ENCODE measurements at regions not wholly inside any gene's neighbourhood (a gene's known extent, or its start where the extent isn't known, plus 50 kb on each side); places are given as distances from the start of the nearest gene placed in this dataset.
"Not testable (repeated sequence)": the region's sequence is repeated elsewhere in the genome, so short reads cannot be mapped to it uniquely, and the experiment has no call there.

DNA sequence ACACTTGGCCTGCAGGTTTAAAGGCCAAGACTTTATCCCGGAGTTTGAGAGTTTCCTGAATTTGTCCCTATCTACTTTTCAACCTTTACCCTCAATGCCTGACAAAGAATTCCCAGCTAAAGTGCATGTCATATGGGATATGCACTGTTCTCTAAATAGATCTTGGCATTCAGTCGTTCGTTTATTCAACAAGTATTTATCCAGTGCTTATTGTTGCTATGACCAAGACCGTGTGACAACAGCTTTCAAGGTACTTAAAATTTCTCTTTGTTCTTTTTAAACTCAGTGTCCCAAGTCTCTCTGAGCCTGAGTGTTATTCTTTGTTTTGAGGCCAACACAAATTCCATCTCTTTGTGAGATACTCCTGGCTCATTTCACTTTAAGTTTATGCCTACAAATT, 133.4 kb downstream of the RGPD3 start:
- no peak overlapping the region for H3K27ac Mint-ChIP-seq (ENCODE audit: unreplicated experiment)
- no peak overlapping the region for H3K4me3 Mint-ChIP-seq (ENCODE audit: unreplicated experiment)
- DNase-seq (ENCODE audit: low spot score), result no peak
- H3K36me3 Mint-ChIP-seq (ENCODE audit: low read depth, unreplicated experiment), result no peaks in the 10 kb centered on the region
- peaks cover 3% of the 10 kb centered on the region for H3K4me1 Mint-ChIP-seq (ENCODE audit: unreplicated experiment)
- TF ChIP-seq, protein P1, sequence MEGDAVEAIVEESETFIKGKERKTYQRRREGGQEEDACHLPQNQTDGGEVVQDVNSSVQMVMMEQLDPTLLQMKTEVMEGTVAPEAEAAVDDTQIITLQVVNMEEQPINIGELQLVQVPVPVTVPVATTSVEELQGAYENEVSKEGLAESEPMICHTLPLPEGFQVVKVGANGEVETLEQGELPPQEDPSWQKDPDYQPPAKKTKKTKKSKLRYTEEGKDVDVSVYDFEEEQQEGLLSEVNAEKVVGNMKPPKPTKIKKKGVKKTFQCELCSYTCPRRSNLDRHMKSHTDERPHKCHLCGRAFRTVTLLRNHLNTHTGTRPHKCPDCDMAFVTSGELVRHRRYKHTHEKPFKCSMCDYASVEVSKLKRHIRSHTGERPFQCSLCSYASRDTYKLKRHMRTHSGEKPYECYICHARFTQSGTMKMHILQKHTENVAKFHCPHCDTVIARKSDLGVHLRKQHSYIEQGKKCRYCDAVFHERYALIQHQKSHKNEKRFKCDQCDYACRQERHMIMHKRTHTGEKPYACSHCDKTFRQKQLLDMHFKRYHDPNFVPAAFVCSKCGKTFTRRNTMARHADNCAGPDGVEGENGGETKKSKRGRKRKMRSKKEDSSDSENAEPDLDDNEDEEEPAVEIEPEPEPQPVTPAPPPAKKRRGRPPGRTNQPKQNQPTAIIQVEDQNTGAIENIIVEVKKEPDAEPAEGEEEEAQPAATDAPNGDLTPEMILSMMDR (IDR thresholded peaks at IDR 0.05; ENCODE audit: unreplicated experiment), result no peak
- H3K27me3 Mint-ChIP-seq (ENCODE audit: unreplicated experiment), result no peaks in the 10 kb centered on the region
- no peaks in the 10 kb centered on the region for H3K9me3 Mint-ChIP-seq (ENCODE audit: unreplicated experiment)

DNA sequence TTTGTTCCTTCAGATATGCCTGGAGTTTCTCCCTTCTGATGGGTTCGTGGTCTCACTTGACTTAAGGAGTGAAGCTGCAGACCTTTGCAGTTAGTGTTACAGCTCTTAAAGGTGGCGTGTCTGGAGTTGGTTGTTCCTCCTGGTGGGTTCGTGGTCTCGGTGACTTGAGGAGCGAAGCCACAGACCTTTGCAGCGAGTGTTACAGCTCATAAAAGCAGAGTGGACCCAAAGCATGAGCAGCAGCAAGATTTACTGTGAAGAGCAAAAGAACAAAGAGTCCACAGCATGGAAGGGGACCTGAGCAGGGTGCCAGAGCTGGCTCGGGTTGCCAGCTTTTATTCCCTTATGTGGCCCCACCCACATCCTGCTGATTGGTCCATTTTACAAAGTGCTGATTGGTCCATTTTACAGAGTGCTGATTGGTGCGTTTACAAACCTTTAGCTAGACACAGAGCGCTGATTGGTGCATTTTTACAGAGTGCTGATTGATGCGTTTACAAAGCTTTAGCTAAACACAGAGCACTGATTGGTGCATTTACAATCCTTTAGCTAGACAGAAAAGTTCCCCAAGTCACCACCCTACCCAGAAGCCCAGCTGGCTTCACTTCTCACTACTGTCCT, 134.8 kb downstream of the RGPD3 start:
- H3K4me3 Mint-ChIP-seq (ENCODE audit: unreplicated experiment); H3K9me3 Mint-ChIP-seq (ENCODE audit: unreplicated experiment); H3K27ac Mint-ChIP-seq (ENCODE audit: unreplicated experiment); DNase-seq (ENCODE audit: low spot score); H3K36me3 Mint-ChIP-seq (ENCODE audit: low read depth, unreplicated experiment); H3K27me3 Mint-ChIP-seq (ENCODE audit: unreplicated experiment); H3K4me1 Mint-ChIP-seq (ENCODE audit: unreplicated experiment): not testable (repeated sequence)

DNA sequence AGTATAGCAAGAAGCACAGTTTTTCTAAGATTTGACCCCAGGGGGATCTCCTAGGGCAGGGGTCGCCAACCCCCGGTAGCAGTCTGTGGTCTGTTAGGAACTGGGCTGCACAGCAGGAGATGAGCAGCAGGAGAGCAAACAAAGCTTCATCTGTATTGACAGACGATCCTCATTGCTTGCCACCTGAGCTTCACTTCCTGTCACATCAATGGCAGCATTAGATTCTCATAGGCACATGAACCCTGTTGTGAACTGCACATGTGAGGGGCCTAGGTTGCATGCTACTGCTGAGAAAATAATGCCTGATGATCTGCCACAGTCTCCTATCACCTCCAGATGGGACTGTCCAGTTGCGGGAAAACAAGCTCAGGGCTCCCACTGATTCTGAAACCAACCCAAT, 136.2 kb downstream of the RGPD3 start:
- TF ChIP-seq, protein P1 (IDR thresholded peaks at IDR 0.05; ENCODE audit: unreplicated experiment), result no peak

DNA sequence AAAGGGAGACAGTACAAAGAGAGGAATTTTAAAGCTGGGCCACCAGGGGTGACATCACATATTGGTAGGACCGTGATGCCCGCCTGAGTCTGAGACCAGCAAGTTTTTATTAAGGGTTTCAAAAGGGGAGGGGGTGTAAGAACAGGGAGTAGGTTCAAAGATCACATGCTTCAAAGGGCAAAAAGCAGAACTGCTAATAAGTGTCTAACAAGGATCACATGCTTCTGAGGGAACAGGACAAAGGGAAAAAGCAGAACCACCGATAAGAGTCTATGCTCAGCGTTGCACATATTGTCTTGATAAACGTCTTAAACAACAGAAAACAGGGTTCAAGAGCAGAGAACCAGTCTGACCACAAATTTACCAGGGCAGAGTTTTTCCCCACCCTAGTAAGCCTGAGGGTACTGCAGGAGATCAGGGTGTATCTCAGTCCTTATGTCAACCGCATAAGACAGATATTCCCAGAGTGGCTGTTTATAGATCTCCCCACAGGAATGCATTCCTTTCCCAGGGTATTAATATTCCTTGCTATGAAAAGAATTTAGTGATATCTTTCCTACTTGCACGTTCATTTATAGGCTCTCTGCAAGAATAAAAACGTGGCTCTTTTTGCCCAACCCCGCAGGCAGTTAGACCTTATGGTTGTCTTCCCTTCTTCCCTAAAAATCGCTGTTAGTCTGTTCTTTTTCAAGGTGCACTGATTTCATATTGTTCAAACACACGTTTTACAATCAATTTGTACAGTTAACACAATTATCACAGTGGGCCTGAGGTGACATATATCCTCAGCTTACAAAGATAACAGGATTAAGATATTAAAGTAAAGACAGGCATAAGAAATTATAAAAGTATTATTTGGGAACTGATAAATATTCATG, 136.5 kb upstream of the UXS1 start:
- not testable (repeated sequence) for H3K4me3 Mint-ChIP-seq (ENCODE audit: unreplicated experiment); H3K9me3 Mint-ChIP-seq (ENCODE audit: unreplicated experiment); DNase-seq (ENCODE audit: low spot score); H3K27ac Mint-ChIP-seq (ENCODE audit: unreplicated experiment); H3K4me1 Mint-ChIP-seq (ENCODE audit: unreplicated experiment); H3K27me3 Mint-ChIP-seq (ENCODE audit: unreplicated experiment); H3K36me3 Mint-ChIP-seq (ENCODE audit: low read depth, unreplicated experiment)

More for the DNA sequence above, 136.2 kb downstream of the RGPD3 start:
- no peak overlapping the region for H3K4me3 Mint-ChIP-seq (ENCODE audit: unreplicated experiment)
- no peak for DNase-seq (ENCODE audit: low spot score)
- no peaks in the 10 kb centered on the region for H3K27me3 Mint-ChIP-seq (ENCODE audit: unreplicated experiment)
- no peaks in the 10 kb centered on the region for H3K36me3 Mint-ChIP-seq (ENCODE audit: low read depth, unreplicated experiment)
- no peak overlapping the region for H3K27ac Mint-ChIP-seq (ENCODE audit: unreplicated experiment)
- no peaks in the 10 kb centered on the region for H3K9me3 Mint-ChIP-seq (ENCODE audit: unreplicated experiment)
- H3K4me1 Mint-ChIP-seq (ENCODE audit: unreplicated experiment), result peaks cover 3% of the 10 kb centered on the region

DNA sequence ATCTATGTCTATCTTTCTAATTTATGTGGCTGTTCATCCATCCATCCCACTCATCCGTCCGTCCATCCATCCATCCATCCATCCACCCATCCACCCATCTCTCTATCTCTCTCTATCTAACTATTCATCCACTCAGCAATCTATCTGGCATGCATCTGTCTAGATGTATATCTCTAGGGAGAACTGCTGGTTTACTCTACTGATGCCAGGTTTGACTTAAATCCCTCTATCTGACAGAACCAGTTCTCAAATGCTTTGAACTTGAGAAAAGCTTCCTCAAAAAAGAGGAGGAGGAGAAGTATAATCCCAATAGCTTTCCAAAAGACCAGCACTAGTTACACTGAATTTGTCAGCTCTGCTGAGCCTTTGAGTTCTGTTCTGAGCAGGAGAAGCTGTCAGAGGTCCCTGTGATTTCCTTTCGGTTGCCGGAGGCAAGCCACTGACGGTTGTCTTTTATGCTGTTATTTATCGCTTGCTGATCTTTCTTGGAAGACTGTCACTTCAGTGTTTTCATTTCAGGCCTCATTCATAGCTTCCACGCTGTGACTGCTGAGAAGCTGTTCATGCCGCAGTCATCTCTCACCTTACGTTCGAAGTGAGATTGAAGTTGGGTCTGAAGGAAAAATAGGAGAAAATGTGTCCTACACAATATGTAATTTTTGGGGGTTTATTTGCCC, 129.4 kb upstream of the UXS1 start:
- H3K4me1 Mint-ChIP-seq (ENCODE audit: unreplicated experiment), result peaks cover 3% of the 10 kb centered on the region
- DNase-seq (ENCODE audit: low spot score), result no peak
- TF ChIP-seq, protein P1 (IDR thresholded peaks at IDR 0.05; ENCODE audit: unreplicated experiment), result no peak
- H3K9me3 Mint-ChIP-seq (ENCODE audit: unreplicated experiment), result no peaks in the 10 kb centered on the region
- no peak overlapping the region for H3K4me3 Mint-ChIP-seq (ENCODE audit: unreplicated experiment)
- no peak overlapping the region for H3K27ac Mint-ChIP-seq (ENCODE audit: unreplicated experiment)
- H3K27me3 Mint-ChIP-seq (ENCODE audit: unreplicated experiment), result no peaks in the 10 kb centered on the region
- H3K36me3 Mint-ChIP-seq (ENCODE audit: low read depth, unreplicated experiment), result no peaks in the 10 kb centered on the region

Measured in endothelial cell (in vitro differentiated cells).